Tibial artery (tissue), 4 donors: ENCODE measurements at regions not wholly inside any gene's neighbourhood (a gene's known extent, or its start where the extent isn't known, plus 50 kb on each side); places are given as distances from the start of the nearest gene placed in this dataset.

Source experiments
- DNase-seq, 2 donors: peaks; one replicate each; pipeline ENCODE4 v3.0.0-alpha.2; 2019
- H3K27ac ChIP-seq, 2 donors: fragments of 200-600 bp; sonication (generic) in 1 of 2; 1 replicate in 1 of 2; 2 replicates in 1 of 2; pipeline ENCODE4 v1.5.1; 2018 to 2019; ENCODE audit warnings: mild to moderate bottlenecking in 1 of 2
- H3K27me3 ChIP-seq, 2 donors: fragments of 200-600 bp; sonication (generic) in 1 of 2; one replicate each; pipeline versions ENCODE4 v1.5.1 to v1.6.0; 2016 to 2019
- H3K36me3 ChIP-seq, 3 donors: fragments of 200-600 bp; sonication (generic) in 2 of 3; one replicate each; pipeline ENCODE4 v1.5.1; 2016 to 2019; ENCODE audit warnings: mild to moderate bottlenecking in 2 of 3
- H3K4me1 ChIP-seq, 4 donors: fragments of 200-600 bp; sonication (generic) in 2 of 4; 1 replicate in 3 of 4; 2 replicates in 1 of 4; pipeline ENCODE4 v1.5.1; 2016 to 2019
- H3K4me3 ChIP-seq, 2 donors: fragments of 200-600 bp; sonication (generic) in 1 of 2; 1 replicate in 1 of 2; 2 replicates in 1 of 2; pipeline ENCODE4 v1.5.1; 2018 to 2019; ENCODE audit warnings: mild to moderate bottlenecking in 2 of 2
- H3K9me3 ChIP-seq, 3 donors: fragments of 200-600 bp; sonication (generic) in 1 of 3; one replicate each; pipeline ENCODE4 v1.5.1; 2016 to 2019
- intact Hi-C: fragments of 100-400 bp; cut with DNase I; formaldehyde crosslinking; loops from one replicate; pipeline ENCODE4 v1.15.0; 2023; ENCODE audit warnings: low total_unique reads
- TF ChIP-seq, protein P1 (sequence below), 2 experiments: fragments of 200-600 bp in 1 of 2; fragments of 450-650 bp in 1 of 2; IDR thresholded peaks; one replicate each; pipeline ENCODE4 v1.5.1; 2017 to 2019; ENCODE audit warnings: antibody characterized with exemption in 2 of 2, mild to moderate bottlenecking in 1 of 2, moderate library complexity in 1 of 2

- no peaks in the 10 kb centered on the region for H3K9me3 ChIP-seq
- H3K4me1 ChIP-seq, result peaks cover 0 to 4% (median 0%) of the 10 kb centered on the region in 4 donors
- H3K36me3 ChIP-seq, result no peaks in the 10 kb centered on the region
- no peaks in the 10 kb centered on the region for H3K27me3 ChIP-seq
- TF ChIP-seq, protein P1, sequence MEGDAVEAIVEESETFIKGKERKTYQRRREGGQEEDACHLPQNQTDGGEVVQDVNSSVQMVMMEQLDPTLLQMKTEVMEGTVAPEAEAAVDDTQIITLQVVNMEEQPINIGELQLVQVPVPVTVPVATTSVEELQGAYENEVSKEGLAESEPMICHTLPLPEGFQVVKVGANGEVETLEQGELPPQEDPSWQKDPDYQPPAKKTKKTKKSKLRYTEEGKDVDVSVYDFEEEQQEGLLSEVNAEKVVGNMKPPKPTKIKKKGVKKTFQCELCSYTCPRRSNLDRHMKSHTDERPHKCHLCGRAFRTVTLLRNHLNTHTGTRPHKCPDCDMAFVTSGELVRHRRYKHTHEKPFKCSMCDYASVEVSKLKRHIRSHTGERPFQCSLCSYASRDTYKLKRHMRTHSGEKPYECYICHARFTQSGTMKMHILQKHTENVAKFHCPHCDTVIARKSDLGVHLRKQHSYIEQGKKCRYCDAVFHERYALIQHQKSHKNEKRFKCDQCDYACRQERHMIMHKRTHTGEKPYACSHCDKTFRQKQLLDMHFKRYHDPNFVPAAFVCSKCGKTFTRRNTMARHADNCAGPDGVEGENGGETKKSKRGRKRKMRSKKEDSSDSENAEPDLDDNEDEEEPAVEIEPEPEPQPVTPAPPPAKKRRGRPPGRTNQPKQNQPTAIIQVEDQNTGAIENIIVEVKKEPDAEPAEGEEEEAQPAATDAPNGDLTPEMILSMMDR (IDR thresholded peaks at IDR 0.05), result no peak
- H3K4me3 ChIP-seq, result no peak overlapping the region
- no peak overlapping the region for H3K27ac ChIP-seq
- DNase-seq, result no peak
- intact Hi-C loops, result no loop called here
Measured at GRCh38 chr7:41425926-41426325, 277.0 kb downstream of the INHBA start.

GRCh38 chr7:41421056-41421455, 281.8 kb downstream of the INHBA start:
- Histone ChIP-seq H3K4me1 (no peaks in the 10 kb centered on the region), H3K27me3 (no peaks in the 10 kb centered on the region), H3K9me3 (no peaks in the 10 kb centered on the region), H3K36me3 (no peaks in the 10 kb centered on the region), H3K27ac (no peak overlapping the region), H3K4me3 (no peak overlapping the region)
- no peak for DNase-seq
- intact Hi-C loops, result no loop called here
- TF ChIP-seq, protein P1 (IDR thresholded peaks at IDR 0.05), result no peak

GRCh38 chr7:41420421-41420820, 282.5 kb downstream of the INHBA start:
- no peaks in the 10 kb centered on the region for H3K36me3 ChIP-seq
- no peaks in the 10 kb centered on the region for H3K9me3 ChIP-seq
- no peak for DNase-seq
- TF ChIP-seq, protein P1 (IDR thresholded peaks at IDR 0.05), result no peak
- no peak overlapping the region for H3K4me3 ChIP-seq
- no peaks in the 10 kb centered on the region for H3K4me1 ChIP-seq
- intact Hi-C loops, result no loop called here
- H3K27me3 ChIP-seq, result no peaks in the 10 kb centered on the region
- no peak overlapping the region for H3K27ac ChIP-seq

DNA sequence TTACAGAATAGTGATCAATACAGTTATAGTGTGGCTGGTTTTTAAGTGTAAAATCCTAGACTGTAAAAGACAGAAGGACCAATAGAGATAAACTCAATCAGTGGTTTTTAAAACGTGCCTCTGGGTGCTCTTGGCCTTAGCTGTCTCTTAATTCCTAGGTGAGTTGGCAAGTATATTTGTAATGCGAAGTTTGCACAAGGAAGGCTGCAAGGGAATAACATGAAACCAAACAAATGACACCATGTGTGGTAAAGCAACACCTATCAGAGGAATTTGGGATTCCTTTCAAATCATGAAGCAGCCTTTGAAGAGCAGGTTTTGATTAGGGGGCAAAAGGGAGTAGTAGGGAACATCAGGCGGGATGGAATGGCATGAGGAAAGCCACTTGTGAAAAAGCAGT, 284.6 kb downstream of the INHBA start:
- TF ChIP-seq, protein P1 (IDR thresholded peaks at IDR 0.05), result no peak

GRCh38 chr7:41416208-41416595, 286.7 kb downstream of the INHBA start:
- no peak for DNase-seq
- H3K9me3 ChIP-seq, result peaks cover 0 to 8% (median 0%) of the 10 kb centered on the region in 3 donors
- intact Hi-C loops, result no loop called here
- TF ChIP-seq, protein P1 (IDR thresholded peaks at IDR 0.05), result no peak
- no peaks in the 10 kb centered on the region for H3K27me3 ChIP-seq
- H3K27ac ChIP-seq, result no peak overlapping the region
- no peaks in the 10 kb centered on the region for H3K36me3 ChIP-seq
- no peak overlapping the region for H3K4me3 ChIP-seq
- H3K4me1 ChIP-seq, result no peaks in the 10 kb centered on the region

More for the DNA sequence above, 284.6 kb downstream of the INHBA start:
- intact Hi-C loops, result no loop called here
- no peaks in the 10 kb centered on the region for H3K27me3 ChIP-seq
- H3K36me3 ChIP-seq, result no peaks in the 10 kb centered on the region
- H3K27ac ChIP-seq, result no peak overlapping the region
- peaks cover 0 to 6% (median 0%) of the 10 kb centered on the region in 3 donors for H3K9me3 ChIP-seq
- DNase-seq, result no peak
- no peak overlapping the region for H3K4me3 ChIP-seq
- H3K4me1 ChIP-seq, result no peaks in the 10 kb centered on the region
